ENCODE measurements at regions not wholly inside any gene's neighbourhood (a gene's known extent, or its start where the extent isn't known, plus 50 kb on each side); places are given as distances from the start of the nearest gene placed in this dataset.

DNA sequence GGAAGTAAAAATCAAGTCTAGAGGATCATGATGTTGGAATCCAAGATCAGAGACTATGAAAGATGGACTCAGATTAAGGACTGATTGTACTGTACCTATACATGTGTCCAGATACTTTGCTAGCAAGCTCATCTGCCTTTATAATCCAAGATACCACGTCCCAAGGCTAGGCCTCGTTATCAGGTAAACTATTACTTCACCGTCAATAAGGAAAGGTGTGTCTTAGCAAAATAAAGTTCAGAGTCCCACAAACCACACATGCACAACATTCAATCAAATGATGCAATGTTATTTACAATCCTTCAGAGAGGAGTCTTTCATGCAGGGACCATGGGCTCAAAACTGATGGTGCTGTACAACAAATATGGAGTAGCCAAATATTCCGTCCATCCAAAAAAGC, 1092.9 kb downstream of the IGSF11 start:
- Histone ChIP-seq H3K27me3 (ENCODE audit: insufficient read depth, low read length) (no peaks in the 10 kb centered on the region), H2BK12ac (ENCODE audit: low read length) (no peak overlapping the region), H3K14ac (ENCODE audit: low read length) (no peak overlapping the region), H3K9ac (ENCODE audit: low read length) (no peak overlapping the region), H3K9me3 (ENCODE audit: insufficient read depth, low read depth, low read length) (no peaks in the 10 kb centered on the region), H3K79me1 (ENCODE audit: low read length) (no peaks in the 10 kb centered on the region), H4K91ac (ENCODE audit: low read depth, low read length) (no peak overlapping the region), H3K18ac (ENCODE audit: low read length) (no peak overlapping the region), H2BK5ac (ENCODE audit: low read depth, low read length, poor library complexity) (no peak overlapping the region), H3K4me1 (ENCODE audit: control insufficient read depth in 1 of 2, insufficient read depth in 2 of 2, low read length in 2 of 2) (no peaks in the 10 kb centered on the region), H4K8ac (ENCODE audit: low read depth, low read length) (no peak overlapping the region), H3K79me2 (ENCODE audit: control insufficient read depth, insufficient read depth, low read length, poor library complexity) (no peaks in the 10 kb centered on the region), H3K36me3 (ENCODE audit: control insufficient read depth in 1 of 2, insufficient read depth in 2 of 2, low read length in 2 of 2) (no peaks in the 10 kb centered on the region), H4K12ac (ENCODE audit: low read depth, low read length) (no peak overlapping the region), H3K27ac (ENCODE audit: low read depth, low read length) (no peak overlapping the region), H3K23ac (ENCODE audit: low read length) (no peak overlapping the region), H3K4ac (ENCODE audit: low read depth, low read length) (no peak overlapping the region), H2AFZ (ENCODE audit: insufficient read depth, low read length, poor library complexity) (no peak overlapping the region), H2AK5ac (ENCODE audit: low read length) (no peak overlapping the region), H2BK120ac (ENCODE audit: insufficient read depth, low read length, poor library complexity) (no peak overlapping the region), H3K4me3 (ENCODE audit: low read depth, low read length) (no peak overlapping the region), H3K4me2 (ENCODE audit: low read length) (no peak overlapping the region)
- DNase-seq: no peak
- no CpG with 5 or more reads among the region's 4 CpGs for WGBS (ENCODE audit: extremely low coverage, insufficient coverage, insufficient read length)

DNA sequence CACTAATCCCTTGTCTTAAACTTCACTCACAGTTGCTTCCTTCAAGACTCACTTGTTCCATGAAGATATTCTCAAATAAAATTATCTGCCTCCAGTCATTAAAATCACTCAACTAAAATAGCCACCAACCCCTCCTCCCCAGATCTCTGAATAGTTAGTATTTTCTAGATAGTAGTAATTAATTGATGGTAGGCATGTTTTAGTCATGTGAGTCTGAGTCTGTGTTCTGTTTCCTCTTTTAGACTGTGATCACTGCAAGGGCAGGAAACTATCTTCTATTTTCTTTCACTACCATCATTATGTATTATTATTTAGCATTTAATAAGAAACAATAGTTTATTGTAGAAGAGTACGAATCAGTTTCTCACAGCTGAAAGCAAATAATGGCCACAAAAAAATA, 1080.5 kb downstream of the IGSF11 start:
- H4K8ac ChIP-seq (ENCODE audit: low read depth, low read length): no peak overlapping the region
- H4K91ac ChIP-seq (ENCODE audit: low read depth, low read length): no peak overlapping the region
- no peaks in the 10 kb centered on the region for H3K27me3 ChIP-seq (ENCODE audit: insufficient read depth, low read length)
- H3K9ac ChIP-seq (ENCODE audit: low read length): no peak overlapping the region
- no peaks in the 10 kb centered on the region for H3K79me1 ChIP-seq (ENCODE audit: low read length)
- no peak overlapping the region for H3K4ac ChIP-seq (ENCODE audit: low read depth, low read length)
- no peak overlapping the region for H2BK12ac ChIP-seq (ENCODE audit: low read length)
- H3K14ac ChIP-seq (ENCODE audit: low read length): no peak overlapping the region
- no peaks in the 10 kb centered on the region for H3K36me3 ChIP-seq (ENCODE audit: control insufficient read depth in 1 of 2, insufficient read depth in 2 of 2, low read length in 2 of 2)
- H2BK5ac ChIP-seq (ENCODE audit: low read depth, low read length, poor library complexity): no peak overlapping the region
- no peak overlapping the region for H2BK120ac ChIP-seq (ENCODE audit: insufficient read depth, low read length, poor library complexity)
- H3K4me3 ChIP-seq (ENCODE audit: low read depth, low read length): no peak overlapping the region
- H3K27ac ChIP-seq (ENCODE audit: low read depth, low read length): no peak overlapping the region
- no CpG with 5 or more reads among the region's 1 CpG for WGBS (ENCODE audit: extremely low coverage, insufficient coverage, insufficient read length)
- H3K9me3 ChIP-seq (ENCODE audit: insufficient read depth, low read depth, low read length): no peaks in the 10 kb centered on the region
- H3K79me2 ChIP-seq (ENCODE audit: control insufficient read depth, insufficient read depth, low read length, poor library complexity): no peaks in the 10 kb centered on the region
- no peak overlapping the region for H2AFZ ChIP-seq (ENCODE audit: insufficient read depth, low read length, poor library complexity)
- H4K12ac ChIP-seq (ENCODE audit: low read depth, low read length): no peak overlapping the region
- no peak for DNase-seq
- no peak overlapping the region for H3K18ac ChIP-seq (ENCODE audit: low read length)
- H3K4me1 ChIP-seq (ENCODE audit: control insufficient read depth in 1 of 2, insufficient read depth in 2 of 2, low read length in 2 of 2): no peaks in the 10 kb centered on the region
- no peak overlapping the region for H2AK5ac ChIP-seq (ENCODE audit: low read length)
- no peak overlapping the region for H3K23ac ChIP-seq (ENCODE audit: low read length)
- no peak overlapping the region for H3K4me2 ChIP-seq (ENCODE audit: low read length)

DNA sequence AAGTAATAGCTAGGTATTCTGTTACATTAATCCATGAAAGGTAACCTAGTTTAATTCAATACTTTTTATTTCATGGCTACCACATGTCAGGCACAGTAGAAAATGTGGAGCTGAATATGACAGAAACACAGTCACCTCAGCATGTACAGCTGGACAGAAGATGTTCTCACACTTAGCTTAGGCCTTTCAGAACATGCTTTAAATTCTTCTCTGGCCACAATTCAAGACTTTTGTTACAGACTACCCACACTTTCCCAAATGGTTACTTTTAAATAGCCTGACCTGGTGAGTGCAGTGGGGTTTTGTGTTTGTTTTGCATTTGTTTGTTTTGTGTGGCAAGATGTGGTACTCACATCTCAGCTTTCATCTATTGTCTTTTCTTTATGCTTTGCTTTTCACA, 1079.5 kb downstream of the IGSF11 start:
- H3K27ac ChIP-seq (ENCODE audit: low read depth, low read length): no peak overlapping the region
- no peak overlapping the region for H2BK12ac ChIP-seq (ENCODE audit: low read length)
- no peak overlapping the region for H3K4ac ChIP-seq (ENCODE audit: low read depth, low read length)
- H2BK120ac ChIP-seq (ENCODE audit: insufficient read depth, low read length, poor library complexity): no peak overlapping the region
- H3K4me1 ChIP-seq (ENCODE audit: control insufficient read depth in 1 of 2, insufficient read depth in 2 of 2, low read length in 2 of 2): no peaks in the 10 kb centered on the region
- no peak overlapping the region for H2BK5ac ChIP-seq (ENCODE audit: low read depth, low read length, poor library complexity)
- no peak overlapping the region for H2AFZ ChIP-seq (ENCODE audit: insufficient read depth, low read length, poor library complexity)
- H3K9me3 ChIP-seq (ENCODE audit: insufficient read depth, low read depth, low read length): no peaks in the 10 kb centered on the region
- no peak overlapping the region for H3K23ac ChIP-seq (ENCODE audit: low read length)
- no peak overlapping the region for H3K4me2 ChIP-seq (ENCODE audit: low read length)
- H3K14ac ChIP-seq (ENCODE audit: low read length): no peak overlapping the region
- H3K18ac ChIP-seq (ENCODE audit: low read length): no peak overlapping the region
- no peak overlapping the region for H3K9ac ChIP-seq (ENCODE audit: low read length)
- no peaks in the 10 kb centered on the region for H3K36me3 ChIP-seq (ENCODE audit: control insufficient read depth in 1 of 2, insufficient read depth in 2 of 2, low read length in 2 of 2)
- no peak overlapping the region for H2AK5ac ChIP-seq (ENCODE audit: low read length)
- H4K8ac ChIP-seq (ENCODE audit: low read depth, low read length): no peak overlapping the region
- H3K79me1 ChIP-seq (ENCODE audit: low read length): no peaks in the 10 kb centered on the region
- no peaks in the 10 kb centered on the region for H3K79me2 ChIP-seq (ENCODE audit: control insufficient read depth, insufficient read depth, low read length, poor library complexity)
- no peak overlapping the region for H4K91ac ChIP-seq (ENCODE audit: low read depth, low read length)
- H3K4me3 ChIP-seq (ENCODE audit: low read depth, low read length): no peak overlapping the region
- H3K27me3 ChIP-seq (ENCODE audit: insufficient read depth, low read length): no peaks in the 10 kb centered on the region
- no peak overlapping the region for H4K12ac ChIP-seq (ENCODE audit: low read depth, low read length)
- DNase-seq: no peak

DNA sequence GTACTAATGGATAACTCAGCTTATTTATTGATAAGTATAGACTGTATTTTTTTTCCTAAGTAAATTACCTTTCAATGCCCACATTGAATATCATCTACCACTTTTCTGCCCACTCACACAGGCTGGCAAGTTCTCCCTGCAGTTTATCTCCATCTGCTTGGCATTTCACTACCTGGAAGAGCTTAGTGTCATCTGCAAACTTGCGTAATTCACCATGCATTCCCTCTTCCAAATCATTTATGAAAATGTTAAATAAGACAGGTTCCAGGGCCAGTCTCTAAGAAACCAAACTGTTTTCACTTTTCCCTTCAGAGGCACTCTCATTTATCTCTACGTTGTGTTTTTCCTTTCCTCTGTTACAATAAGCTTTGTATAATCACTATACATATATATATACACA, 1076.6 kb downstream of the IGSF11 start:
- Histone ChIP-seq H3K14ac (ENCODE audit: low read length) (no peak overlapping the region), H4K12ac (ENCODE audit: low read depth, low read length) (no peak overlapping the region), H2BK5ac (ENCODE audit: low read depth, low read length, poor library complexity) (no peak overlapping the region), H3K36me3 (ENCODE audit: control insufficient read depth in 1 of 2, insufficient read depth in 2 of 2, low read length in 2 of 2) (no peaks in the 10 kb centered on the region), H2BK120ac (ENCODE audit: insufficient read depth, low read length, poor library complexity) (no peak overlapping the region), H2AK5ac (ENCODE audit: low read length) (no peak overlapping the region), H3K79me2 (ENCODE audit: control insufficient read depth, insufficient read depth, low read length, poor library complexity) (no peaks in the 10 kb centered on the region), H4K91ac (ENCODE audit: low read depth, low read length) (no peak overlapping the region), H3K9ac (ENCODE audit: low read length) (no peak overlapping the region), H3K4me2 (ENCODE audit: low read length) (no peak overlapping the region), H3K9me3 (ENCODE audit: insufficient read depth, low read depth, low read length) (no peaks in the 10 kb centered on the region), H2AFZ (ENCODE audit: insufficient read depth, low read length, poor library complexity) (no peak overlapping the region), H3K27ac (ENCODE audit: low read depth, low read length) (no peak overlapping the region), H3K23ac (ENCODE audit: low read length) (no peak overlapping the region), H3K4me1 (ENCODE audit: control insufficient read depth in 1 of 2, insufficient read depth in 2 of 2, low read length in 2 of 2) (no peaks in the 10 kb centered on the region), H3K4me3 (ENCODE audit: low read depth, low read length) (no peak overlapping the region), H3K18ac (ENCODE audit: low read length) (no peak overlapping the region), H2BK12ac (ENCODE audit: low read length) (no peak overlapping the region), H3K27me3 (ENCODE audit: insufficient read depth, low read length) (no peaks in the 10 kb centered on the region), H4K8ac (ENCODE audit: low read depth, low read length) (no peak overlapping the region), H3K79me1 (ENCODE audit: low read length) (no peaks in the 10 kb centered on the region), H3K4ac (ENCODE audit: low read depth, low read length) (no peak overlapping the region)
- no CpG with 5 or more reads among the region's 2 CpGs for WGBS (ENCODE audit: extremely low coverage, insufficient coverage, insufficient read length)
- DNase-seq: no peak

DNA sequence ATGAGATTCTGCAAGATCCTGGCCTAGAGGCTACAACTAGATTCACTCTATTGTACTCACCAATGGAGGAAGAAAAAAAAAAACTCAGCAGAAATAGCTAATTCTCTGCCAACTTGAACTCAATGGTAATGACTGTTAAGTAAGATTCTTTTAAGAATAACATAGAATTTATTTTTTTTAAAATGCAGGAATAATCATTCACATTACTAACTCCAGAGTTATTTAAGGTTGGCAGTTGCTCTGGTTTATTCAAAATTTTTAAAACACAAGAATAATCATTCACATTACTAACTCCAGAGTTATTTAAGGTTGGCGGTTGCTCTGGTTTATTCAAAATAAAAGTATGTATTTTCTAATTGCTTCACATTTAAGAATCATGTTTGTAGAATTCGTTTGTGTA, 1071.9 kb downstream of the IGSF11 start:
- no peak overlapping the region for H4K12ac ChIP-seq (ENCODE audit: low read depth, low read length)
- no peak overlapping the region for H3K14ac ChIP-seq (ENCODE audit: low read length)
- no peaks in the 10 kb centered on the region for H3K4me1 ChIP-seq (ENCODE audit: control insufficient read depth in 1 of 2, insufficient read depth in 2 of 2, low read length in 2 of 2)
- H2BK5ac ChIP-seq (ENCODE audit: low read depth, low read length, poor library complexity): no peak overlapping the region
- H2AK5ac ChIP-seq (ENCODE audit: low read length): no peak overlapping the region
- no peak overlapping the region for H2AFZ ChIP-seq (ENCODE audit: insufficient read depth, low read length, poor library complexity)
- H3K9ac ChIP-seq (ENCODE audit: low read length): no peak overlapping the region
- no peak overlapping the region for H3K4me2 ChIP-seq (ENCODE audit: low read length)
- DNase-seq: no peak
- no peaks in the 10 kb centered on the region for H3K79me1 ChIP-seq (ENCODE audit: low read length)
- no peak overlapping the region for H2BK12ac ChIP-seq (ENCODE audit: low read length)
- H3K27ac ChIP-seq (ENCODE audit: low read depth, low read length): no peak overlapping the region
- H2BK120ac ChIP-seq (ENCODE audit: insufficient read depth, low read length, poor library complexity): no peak overlapping the region
- H3K23ac ChIP-seq (ENCODE audit: low read length): no peak overlapping the region
- no peaks in the 10 kb centered on the region for H3K27me3 ChIP-seq (ENCODE audit: insufficient read depth, low read length)
- no peak overlapping the region for H3K4ac ChIP-seq (ENCODE audit: low read depth, low read length)
- H3K36me3 ChIP-seq (ENCODE audit: control insufficient read depth in 1 of 2, insufficient read depth in 2 of 2, low read length in 2 of 2): no peaks in the 10 kb centered on the region
- H3K9me3 ChIP-seq (ENCODE audit: insufficient read depth, low read depth, low read length): no peaks in the 10 kb centered on the region
- no peak overlapping the region for H3K18ac ChIP-seq (ENCODE audit: low read length)
- H3K79me2 ChIP-seq (ENCODE audit: control insufficient read depth, insufficient read depth, low read length, poor library complexity): no peaks in the 10 kb centered on the region
- H4K91ac ChIP-seq (ENCODE audit: low read depth, low read length): no peak overlapping the region
- WGBS (ENCODE audit: extremely low coverage, insufficient coverage, insufficient read length): no CpG with 5 or more reads among the region's 2 CpGs
- H3K4me3 ChIP-seq (ENCODE audit: low read depth, low read length): no peak overlapping the region
- no peak overlapping the region for H4K8ac ChIP-seq (ENCODE audit: low read depth, low read length)

All from trophoblast cell (in vitro differentiated cells and primary cell).